ENCODE measurements at regions not wholly inside any gene's neighbourhood (a gene's known extent, or its start where the extent isn't known, plus 50 kb on each side); places are given as distances from the start of the nearest gene placed in this dataset.

GRCh38 chr2:501130-501529 lies 176.1 kb downstream of the TMEM18 start:
- no peaks in the 10 kb centered on the region for H3K4me1 ChIP-seq (replicated peaks; ENCODE audit: insufficient read depth)
- TF ChIP-seq CTCF (conservative IDR thresholded peaks at IDR 0.05) (peak; percentile 42; the same call in 1 of the 2 replicates), EZH2 (IDR thresholded peaks at IDR 0.05; ENCODE audit: low read depth) (no peak)
- no peaks in the 10 kb centered on the region for H3K9me3 ChIP-seq (ENCODE audit: insufficient read depth, low read depth)
- no peak overlapping the region for H3K4me2 ChIP-seq
- intact Hi-C loops (cut with micrococcal nuclease; ENCODE audit: unreplicated experiment): no loop called here
- no peak overlapping the region for H3K4me3 ChIP-seq
- no peaks in the 10 kb centered on the region for H4K20me1 ChIP-seq (ENCODE audit: insufficient read depth)
- CTCF ChIA-PET: no interaction called here
- no TSS peak for BruUV-seq (replicated peaks)
- H3F3A ChIP-seq (ENCODE audit: insufficient read depth, low read depth): no peaks in the 10 kb centered on the region
- H3K79me2 ChIP-seq (ENCODE audit: low read depth): no peaks in the 10 kb centered on the region
- H3K36me3 ChIP-seq (ENCODE audit: low read depth): no peaks in the 10 kb centered on the region
- H3K27me3 ChIP-seq (ENCODE audit: insufficient read depth, low read depth): peaks cover 92% of the 10 kb centered on the region
- no peaks in the 10 kb centered on the region for H3K9me2 ChIP-seq (ENCODE audit: insufficient read depth)
- H2AFZ ChIP-seq: no peak overlapping the region
- H3K27ac ChIP-seq: no peak overlapping the region
- POLR2A ChIA-PET (ENCODE audit: unreplicated experiment): interaction anchor here (0.6 kb wide), 1 partner anchor 173 kb away, joined by 3 read pairs; no protein-coding TSS in a partner anchor
- no peak for DNase-seq

GRCh38 chr2:499726-500125 lies 177.5 kb downstream of the TMEM18 start:
- no peak for DNase-seq
- no peaks in the 10 kb centered on the region for H3F3A ChIP-seq (ENCODE audit: insufficient read depth, low read depth)
- H3K9me3 ChIP-seq (ENCODE audit: insufficient read depth, low read depth): no peaks in the 10 kb centered on the region
- TF ChIP-seq CTCF (conservative IDR thresholded peaks at IDR 0.05) (no peak), EZH2 (IDR thresholded peaks at IDR 0.05; ENCODE audit: low read depth) (no peak)
- CTCF ChIA-PET: no interaction called here
- BruUV-seq (replicated peaks): no TSS peak
- H3K27ac ChIP-seq: no peak overlapping the region
- no peak overlapping the region for H3K4me3 ChIP-seq
- POLR2A ChIA-PET (ENCODE audit: unreplicated experiment): no interaction called here
- no peaks in the 10 kb centered on the region for H4K20me1 ChIP-seq (ENCODE audit: insufficient read depth)
- peaks cover 84% of the 10 kb centered on the region for H3K27me3 ChIP-seq (ENCODE audit: insufficient read depth, low read depth)
- intact Hi-C loops (cut with micrococcal nuclease; ENCODE audit: unreplicated experiment): no loop called here
- no peak overlapping the region for H2AFZ ChIP-seq
- H3K36me3 ChIP-seq (ENCODE audit: low read depth): no peaks in the 10 kb centered on the region
- H3K9me2 ChIP-seq (ENCODE audit: insufficient read depth): no peaks in the 10 kb centered on the region
- H3K4me2 ChIP-seq: no peak overlapping the region
- no peaks in the 10 kb centered on the region for H3K4me1 ChIP-seq (replicated peaks; ENCODE audit: insufficient read depth)
- H3K79me2 ChIP-seq (ENCODE audit: low read depth): no peaks in the 10 kb centered on the region

- no peak for DNase-seq
- no peak for TF ChIP-seq CTCF (conservative IDR thresholded peaks at IDR 0.05)
- no peak for TF ChIP-seq EZH2 (IDR thresholded peaks at IDR 0.05; ENCODE audit: low read depth)
- BruUV-seq (replicated peaks): no TSS peak
- no peaks in the 10 kb centered on the region for H3K9me2 ChIP-seq (ENCODE audit: insufficient read depth)
- no peaks in the 10 kb centered on the region for H3K4me1 ChIP-seq (replicated peaks; ENCODE audit: insufficient read depth)
- intact Hi-C loops (cut with micrococcal nuclease; ENCODE audit: unreplicated experiment): no loop called here
- H3K27ac ChIP-seq: no peak overlapping the region
- CTCF ChIA-PET: no interaction called here
- no peaks in the 10 kb centered on the region for H3K9me3 ChIP-seq (ENCODE audit: insufficient read depth, low read depth)
- H3F3A ChIP-seq (ENCODE audit: insufficient read depth, low read depth): no peaks in the 10 kb centered on the region
- H3K4me2 ChIP-seq: no peak overlapping the region
- no peak overlapping the region for H3K4me3 ChIP-seq
- H3K79me2 ChIP-seq (ENCODE audit: low read depth): no peaks in the 10 kb centered on the region
- H3K36me3 ChIP-seq (ENCODE audit: low read depth): no peaks in the 10 kb centered on the region
- peaks cover 86% of the 10 kb centered on the region for H3K27me3 ChIP-seq (ENCODE audit: insufficient read depth, low read depth)
- POLR2A ChIA-PET (ENCODE audit: unreplicated experiment): no interaction called here
- H2AFZ ChIP-seq: no peak overlapping the region
- H4K20me1 ChIP-seq (ENCODE audit: insufficient read depth): no peaks in the 10 kb centered on the region
Observed at GRCh38 chr2:498493-499178, 178.6 kb downstream of the TMEM18 start.
